ENCODE measurements at regions not wholly inside any gene's neighbourhood (a gene's known extent, or its start where the extent isn't known, plus 50 kb on each side); places are given as distances from the start of the nearest gene placed in this dataset.

DNA sequence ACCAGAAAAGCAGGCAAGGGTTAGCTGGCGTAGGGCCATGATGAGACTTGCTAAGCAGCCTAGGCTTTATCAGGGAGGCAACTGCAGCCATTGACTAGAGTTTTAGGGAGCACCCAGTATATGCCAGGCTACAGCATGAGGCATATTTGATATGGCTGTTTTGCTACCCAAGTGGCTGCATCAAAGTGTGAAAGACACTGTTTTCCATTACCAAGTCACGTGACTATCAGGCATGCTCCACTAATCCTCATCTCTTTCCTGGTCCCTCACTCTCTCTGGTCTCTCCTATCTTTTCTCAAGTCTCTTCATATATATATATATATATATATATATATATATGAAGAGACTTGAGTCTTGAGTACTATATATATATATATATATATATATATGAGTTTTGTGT is 206.7 kb upstream of the POU3F1 start:
- Histone ChIP-seq H3K4me3 (no peak overlapping the region), H3K9me3 (no peaks in the 10 kb centered on the region), H3K27ac (no peak overlapping the region), H3K27me3 (ENCODE audit: insufficient read depth in 3 of 3, low read length in 2 of 3) (peaks cover 0 to 21% (median 11%) of the 10 kb centered on the region in 3 donors), H3K36me3 (ENCODE audit: insufficient read depth in 1 of 2, low read depth in 1 of 2) (no peaks in the 10 kb centered on the region), H3K4me1 (no peaks in the 10 kb centered on the region)
- DNase-seq = no peak
- ATAC-seq = no peak
- intact Hi-C loops (cut with DNase I) = no loop called here
- TF ChIP-seq CTCF (IDR thresholded peaks at IDR 0.05) = no peak
- WGBS, 3 donors = 64 to 81% (median 74%) methylated on average over 2 of the region's 2 CpGs

GRCh38 chr1:38250356-38250755 is 203.8 kb upstream of the POU3F1 start:
- no peaks in the 10 kb centered on the region for H3K9me3 ChIP-seq
- no peak overlapping the region for H3K4me3 ChIP-seq
- intact Hi-C loops (cut with DNase I) = no loop called here
- 31 to 51% (median 34%) methylated on average over 3 of the region's 3 CpGs for WGBS, 3 donors
- no peak for TF ChIP-seq CTCF (IDR thresholded peaks at IDR 0.05)
- H3K27ac ChIP-seq = no peak overlapping the region
- DNase-seq = no peak
- ATAC-seq = no peak
- no peaks in the 10 kb centered on the region for H3K4me1 ChIP-seq
- H3K36me3 ChIP-seq (ENCODE audit: insufficient read depth in 1 of 2, low read depth in 1 of 2) = no peaks in the 10 kb centered on the region
- H3K27me3 ChIP-seq (ENCODE audit: insufficient read depth in 3 of 3, low read length in 2 of 3) = peaks cover 0 to 13% (median 11%) of the 10 kb centered on the region in 3 donors

GRCh38 chr1:38249001-38249400 is 202.4 kb upstream of the POU3F1 start:
- Histone ChIP-seq H3K27me3 (ENCODE audit: insufficient read depth in 3 of 3, low read length in 2 of 3) (peaks cover 0 to 11% (median 6%) of the 10 kb centered on the region in 3 donors), H3K36me3 (ENCODE audit: insufficient read depth in 1 of 2, low read depth in 1 of 2) (no peaks in the 10 kb centered on the region), H3K27ac (no peak overlapping the region), H3K4me1 (no peaks in the 10 kb centered on the region), H3K9me3 (no peaks in the 10 kb centered on the region), H3K4me3 (no peak overlapping the region)
- ATAC-seq (no peak), DNase-seq (no peak)
- WGBS, 3 donors = 65 to 72% (median 67%) methylated on average over 7 of the region's 7 CpGs
- no peak for TF ChIP-seq CTCF (IDR thresholded peaks at IDR 0.05)
- intact Hi-C loops (cut with DNase I) = no loop called here

- Histone ChIP-seq H3K4me3 (no peak overlapping the region), H3K27me3 (ENCODE audit: insufficient read depth in 3 of 3, low read length in 2 of 3) (peaks cover 0 to 11% (median 4%) of the 10 kb centered on the region in 3 donors), H3K4me1 (no peaks in the 10 kb centered on the region), H3K9me3 (no peaks in the 10 kb centered on the region), H3K36me3 (ENCODE audit: insufficient read depth in 1 of 2, low read depth in 1 of 2) (no peaks in the 10 kb centered on the region), H3K27ac (no peak overlapping the region)
- WGBS, 3 donors = 63 to 64% (median 64%) methylated on average over 24 of the region's 24 CpGs
- DNase-seq (no peak), ATAC-seq (no peak)
- no peak for TF ChIP-seq CTCF (IDR thresholded peaks at IDR 0.05)
- intact Hi-C loops (cut with DNase I) = no loop called here
These were observed 200.7 kb upstream of the POU3F1 start for GRCh38 chr1:38246955-38247952.

Data from psoas muscle (tissue), 7 donors.